ENCODE measurements at regions not wholly inside any gene's neighbourhood (a gene's known extent, or its start where the extent isn't known, plus 50 kb on each side); places are given as distances from the start of the nearest gene placed in this dataset.

GRCh38 chr2:239780236-239780994 lies 244.7 kb downstream of the NDUFA10 start:
- peak; percentile 23 for DNase-seq (ENCODE audit: low spot score)

GRCh38 chr2:239779584-239779983 lies 245.6 kb downstream of the NDUFA10 start:
- peak; percentile 38 for DNase-seq (ENCODE audit: low spot score)

GRCh38 chr2:239778861-239779558 lies 246.1 kb downstream of the NDUFA10 start:
- DNase-seq (ENCODE audit: low spot score) = peak; percentile 42

GRCh38 chr2:239778042-239778851 lies 246.9 kb downstream of the NDUFA10 start:
- DNase-seq (ENCODE audit: low spot score) = peak; percentile 37

- peak; percentile 29 for DNase-seq (ENCODE audit: low spot score)
Measured at GRCh38 chr2:239777219-239777618, 247.9 kb downstream of the NDUFA10 start.

- peak; percentile 20 for DNase-seq (ENCODE audit: low spot score)
Measured at GRCh38 chr2:239776436-239777005, 248.6 kb downstream of the NDUFA10 start.

GRCh38 chr2:239775623-239776435 lies 249.3 kb downstream of the NDUFA10 start:
- peak; percentile 37 for DNase-seq (ENCODE audit: low spot score)

- DNase-seq (ENCODE audit: low spot score) = peak; percentile 40
Measured at GRCh38 chr2:239774933-239775622, 250.1 kb downstream of the NDUFA10 start.

GRCh38 chr2:239774142-239774462 lies 251.0 kb downstream of the NDUFA10 start:
- DNase-seq (ENCODE audit: low spot score) = no peak

- DNase-seq (ENCODE audit: low spot score) = peak; percentile 31
Measured at GRCh38 chr2:239773228-239774141, 251.7 kb downstream of the NDUFA10 start.

GRCh38 chr2:239772721-239773120 lies 252.4 kb downstream of the NDUFA10 start:
- DNase-seq (ENCODE audit: low spot score) = peak; percentile 17

GRCh38 chr2:239770246-239770639 lies 254.9 kb downstream of the NDUFA10 start:
- DNase-seq (ENCODE audit: low spot score) = no peak

GRCh38 chr2:239769554-239770245 lies 255.4 kb downstream of the NDUFA10 start:
- no peak for DNase-seq (ENCODE audit: low spot score)

GRCh38 chr2:239768907-239769553 lies 256.1 kb downstream of the NDUFA10 start:
- DNase-seq (ENCODE audit: low spot score) = no peak

GRCh38 chr2:239768031-239768790 lies 256.9 kb downstream of the NDUFA10 start:
- DNase-seq (ENCODE audit: low spot score) = no peak

GRCh38 chr2:239767021-239767905 lies 257.9 kb downstream of the NDUFA10 start:
- no peak for DNase-seq (ENCODE audit: low spot score)

- DNase-seq (ENCODE audit: low spot score) = no peak
Measured at GRCh38 chr2:239765911-239766310, 259.2 kb downstream of the NDUFA10 start.

Measured in ureter (tissue), 1 donor.